MM.1S (cell line): ENCODE measurements at regions not wholly inside any gene's neighbourhood (a gene's known extent, or its start where the extent isn't known, plus 50 kb on each side); places are given as distances from the start of the nearest gene placed in this dataset.

Experiments
- EZH2 ChIP-seq: fragments of 300-600 bp; sonication (generic); optimal IDR thresholded peaks from 2 replicates; pipeline ENCODE3; 2017; ENCODE audit warnings: low read depth, mild to moderate bottlenecking, antibody characterized with exemption, low read length, mixed read lengths
- TF ChIP-seq, protein P1 (sequence below): fragments of 300-600 bp; sonication (generic); IDR thresholded peaks from 2 replicates; pipeline ENCODE4 v1.5.1; 2016; ENCODE audit warnings: antibody characterized with exemption, low read length, mixed read lengths

GRCh38 chr7:120108376-120108775 lies 164.6 kb upstream of the KCND2 start:
- no peak for TF ChIP-seq EZH2
- TF ChIP-seq, protein P1, sequence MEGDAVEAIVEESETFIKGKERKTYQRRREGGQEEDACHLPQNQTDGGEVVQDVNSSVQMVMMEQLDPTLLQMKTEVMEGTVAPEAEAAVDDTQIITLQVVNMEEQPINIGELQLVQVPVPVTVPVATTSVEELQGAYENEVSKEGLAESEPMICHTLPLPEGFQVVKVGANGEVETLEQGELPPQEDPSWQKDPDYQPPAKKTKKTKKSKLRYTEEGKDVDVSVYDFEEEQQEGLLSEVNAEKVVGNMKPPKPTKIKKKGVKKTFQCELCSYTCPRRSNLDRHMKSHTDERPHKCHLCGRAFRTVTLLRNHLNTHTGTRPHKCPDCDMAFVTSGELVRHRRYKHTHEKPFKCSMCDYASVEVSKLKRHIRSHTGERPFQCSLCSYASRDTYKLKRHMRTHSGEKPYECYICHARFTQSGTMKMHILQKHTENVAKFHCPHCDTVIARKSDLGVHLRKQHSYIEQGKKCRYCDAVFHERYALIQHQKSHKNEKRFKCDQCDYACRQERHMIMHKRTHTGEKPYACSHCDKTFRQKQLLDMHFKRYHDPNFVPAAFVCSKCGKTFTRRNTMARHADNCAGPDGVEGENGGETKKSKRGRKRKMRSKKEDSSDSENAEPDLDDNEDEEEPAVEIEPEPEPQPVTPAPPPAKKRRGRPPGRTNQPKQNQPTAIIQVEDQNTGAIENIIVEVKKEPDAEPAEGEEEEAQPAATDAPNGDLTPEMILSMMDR, result no peak
